ENCODE measurements at regions not wholly inside any gene's neighbourhood (a gene's known extent, or its start where the extent isn't known, plus 50 kb on each side); places are given as distances from the start of the nearest gene placed in this dataset.

DNA sequence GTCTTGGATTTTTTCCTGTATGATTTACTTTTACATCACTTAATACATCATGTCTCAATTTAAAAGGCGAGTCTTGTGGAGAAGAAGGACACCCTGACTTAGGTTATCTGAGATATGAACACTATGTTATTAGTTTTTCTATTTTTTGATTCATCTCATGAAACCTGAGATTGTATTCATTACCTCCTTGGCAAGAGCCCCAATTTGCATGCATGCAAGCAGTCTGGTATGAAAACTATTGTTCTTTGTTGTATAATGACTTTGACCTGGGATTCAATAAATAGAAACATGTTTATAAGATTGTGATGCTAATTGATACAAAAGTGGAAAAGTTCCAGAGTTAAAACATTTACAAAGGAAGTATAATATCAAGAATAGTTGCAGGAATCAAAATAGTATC lies 576.1 kb downstream of the NOVA1 start:
- TF ChIP-seq CTCF (conservative IDR thresholded peaks at IDR 0.05; ENCODE audit: low read depth, low read length) (no peak), EZH2 (IDR thresholded peaks at IDR 0.05; ENCODE audit: low read length, unreplicated experiment) (no peak), EZH2phosphoT487 (IDR thresholded peaks at IDR 0.05; ENCODE audit: borderline replicate concordance, low read length) (no peak)
